NCI-H446 treated with DMSO at 0.1 percent for 48 hours (cell line): ENCODE measurements at regions not wholly inside any gene's neighbourhood (a gene's known extent, or its start where the extent isn't known, plus 50 kb on each side); places are given as distances from the start of the nearest gene placed in this dataset.
"Not testable (repeated sequence)": the region's sequence is repeated elsewhere in the genome, so short reads cannot be mapped to it uniquely, and the experiment has no call there.

Source experiments
- DNase-seq: peaks from one replicate; lab custom pipeline; 2025; lab: John Stamatoyannopoulos, UW

- not testable (repeated sequence) for DNase-seq
Observed at GRCh38 chr6:49097664-49098063, 365.4 kb downstream of the MMUT start.

- no peak for DNase-seq
Observed at GRCh38 chr6:49097116-49097515, 365.9 kb downstream of the MMUT start.

DNA sequence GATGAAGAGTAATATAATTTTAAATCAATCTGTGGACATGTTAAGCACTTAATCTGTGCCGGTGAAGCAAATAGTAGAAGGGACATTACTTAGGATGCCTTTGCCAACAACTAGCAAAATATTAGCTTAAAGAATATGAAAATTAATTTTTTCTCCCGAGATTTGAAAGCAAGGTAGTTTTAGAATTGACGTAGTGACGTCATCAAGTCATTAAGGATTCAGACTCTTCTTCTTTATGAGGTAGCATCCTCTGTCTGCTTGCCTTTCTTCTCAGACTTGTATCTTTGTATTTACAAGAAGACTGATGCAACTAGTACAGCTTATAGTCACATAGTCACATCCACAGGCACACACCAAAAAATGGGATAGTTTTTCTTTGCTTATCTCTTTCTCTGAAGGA lies 374.4 kb downstream of the MMUT start:
- DNase-seq, result no peak

GRCh38 chr6:49087369-49087768 lies 375.7 kb downstream of the MMUT start:
- DNase-seq, result peak; percentile 55

DNA sequence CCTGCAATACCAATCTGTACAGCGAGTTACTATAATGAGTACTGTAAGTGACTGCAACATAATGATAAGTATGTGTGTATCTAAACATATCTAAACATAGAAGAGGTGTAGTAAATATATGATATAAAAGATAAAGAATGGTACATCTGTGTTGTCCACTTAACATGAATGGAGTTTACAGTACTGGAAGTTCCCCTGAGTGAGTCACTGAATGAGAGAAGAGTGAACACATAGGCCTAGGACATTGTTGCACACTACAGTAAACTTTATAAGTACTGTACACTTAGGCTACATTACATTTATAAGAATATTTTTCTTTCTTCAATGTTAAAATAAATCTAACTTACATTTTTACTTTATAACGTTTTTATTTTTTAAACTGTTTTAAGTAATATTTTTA lies 380.4 kb downstream of the MMUT start:
- DNase-seq, result no peak

DNA sequence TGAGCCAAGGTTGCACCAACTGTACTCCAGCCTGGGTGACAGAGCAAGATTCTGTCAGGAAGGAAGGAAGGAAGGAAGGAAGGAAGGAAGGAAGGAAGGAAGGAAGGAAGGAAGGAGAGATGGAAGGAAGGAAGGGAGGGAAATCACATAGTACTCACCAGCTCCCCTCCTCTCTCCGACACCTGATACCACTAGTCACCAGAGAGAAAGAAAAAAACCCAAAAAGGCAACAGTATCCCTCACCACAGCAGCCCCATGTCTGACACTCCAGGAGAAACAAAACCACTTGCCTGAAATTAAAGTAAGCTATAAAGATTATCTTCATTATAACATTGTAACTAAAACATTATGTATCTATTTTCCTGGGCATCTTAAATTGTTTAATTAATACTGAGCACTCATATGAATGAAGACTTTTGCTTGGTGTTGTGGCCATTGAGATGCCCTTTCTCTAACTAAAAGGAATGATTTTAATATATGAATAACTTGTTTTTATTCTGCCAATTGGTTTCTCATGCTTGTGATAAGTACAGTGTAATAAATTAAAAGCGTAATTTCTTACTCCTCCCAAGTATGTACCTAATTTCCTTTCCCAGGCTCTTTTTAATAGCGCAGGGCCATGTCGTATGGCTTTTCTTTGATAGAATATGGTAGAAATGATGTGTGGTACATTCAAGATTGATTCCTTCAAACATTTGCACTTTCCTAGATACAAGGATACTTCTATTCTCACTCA lies 390.0 kb downstream of the MMUT start:
- no peak for DNase-seq

GRCh38 chr6:49072146-49072545 lies 390.9 kb downstream of the MMUT start:
- no peak for DNase-seq

GRCh38 chr6:49070411-49070810 lies 392.6 kb downstream of the MMUT start:
- no peak for DNase-seq

DNA sequence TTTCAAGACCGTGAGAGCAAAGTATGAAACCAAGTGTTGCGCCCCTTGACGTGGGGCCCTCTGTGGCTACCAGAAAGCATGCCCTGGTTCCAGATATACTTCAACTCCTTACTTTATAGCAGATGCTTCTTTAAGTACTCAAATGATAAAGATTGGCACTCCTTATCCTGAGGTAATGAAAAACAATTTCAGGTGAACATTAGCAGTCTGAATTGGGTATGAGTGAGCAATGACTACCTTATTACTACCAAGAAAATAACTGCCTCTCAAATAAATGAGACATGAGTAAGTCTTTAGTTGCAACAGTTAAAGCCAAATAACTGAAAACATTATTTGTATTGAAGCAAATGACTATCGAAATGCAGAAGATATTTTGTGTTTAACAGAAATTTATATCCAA lies 408.7 kb downstream of the MMUT start:
- DNase-seq, result no peak

DNA sequence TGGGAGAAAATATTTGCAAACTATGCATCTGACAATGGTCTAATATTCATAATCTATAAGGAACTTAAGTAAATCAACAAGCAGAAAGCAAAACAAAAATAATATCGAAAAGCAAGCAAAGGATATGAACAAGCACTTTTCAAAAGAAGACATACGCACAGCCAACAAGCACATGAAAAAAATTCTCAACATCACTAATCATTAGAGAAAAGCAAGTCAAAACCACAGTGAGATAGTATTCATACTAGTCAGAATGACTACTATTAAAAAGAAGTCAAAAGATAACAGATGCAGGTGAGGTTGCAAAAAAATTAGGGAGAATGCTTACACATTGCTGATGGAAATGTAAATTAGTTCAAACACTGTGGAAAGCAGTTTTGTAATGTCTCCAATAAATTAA lies 410.2 kb downstream of the MMUT start:
- DNase-seq, result no peak

DNA sequence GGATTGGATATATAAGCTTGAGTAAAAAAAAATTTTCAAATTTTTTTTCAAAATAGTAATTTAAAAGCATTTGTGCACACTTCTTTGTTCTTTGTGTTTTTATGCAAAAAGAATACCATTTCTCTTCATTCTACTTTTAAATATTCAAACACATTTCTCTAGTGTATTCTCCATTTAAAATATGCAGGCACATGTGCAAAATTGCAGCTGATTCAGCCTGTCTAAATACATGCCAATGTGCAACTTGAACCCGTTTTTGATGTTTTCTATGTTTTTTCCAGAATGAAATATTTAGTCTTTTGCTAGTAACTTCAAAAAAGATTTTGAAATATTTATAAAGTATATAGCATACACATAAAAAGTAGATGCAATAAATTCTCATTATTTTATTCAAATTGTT lies 411.8 kb downstream of the MMUT start:
- DNase-seq, result no peak

DNA sequence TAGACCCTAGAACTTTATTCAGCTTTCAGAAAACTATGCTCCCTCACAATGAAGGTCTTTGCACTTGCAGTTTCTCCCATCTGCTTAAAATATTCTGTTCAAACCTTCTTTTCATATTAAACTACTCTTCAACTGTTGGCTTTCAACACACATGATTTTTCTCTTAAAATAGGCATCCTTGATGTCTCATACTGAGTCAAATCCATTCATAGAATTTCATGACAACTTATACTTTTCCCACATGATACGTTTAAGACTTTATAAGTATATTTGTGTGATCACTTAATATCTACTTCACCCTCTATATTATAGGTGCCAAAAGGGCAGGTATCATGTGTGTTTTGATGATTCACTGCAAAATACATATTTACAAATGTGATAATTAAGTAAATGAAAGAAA lies 412.5 kb downstream of the MMUT start:
- no peak for DNase-seq

DNA sequence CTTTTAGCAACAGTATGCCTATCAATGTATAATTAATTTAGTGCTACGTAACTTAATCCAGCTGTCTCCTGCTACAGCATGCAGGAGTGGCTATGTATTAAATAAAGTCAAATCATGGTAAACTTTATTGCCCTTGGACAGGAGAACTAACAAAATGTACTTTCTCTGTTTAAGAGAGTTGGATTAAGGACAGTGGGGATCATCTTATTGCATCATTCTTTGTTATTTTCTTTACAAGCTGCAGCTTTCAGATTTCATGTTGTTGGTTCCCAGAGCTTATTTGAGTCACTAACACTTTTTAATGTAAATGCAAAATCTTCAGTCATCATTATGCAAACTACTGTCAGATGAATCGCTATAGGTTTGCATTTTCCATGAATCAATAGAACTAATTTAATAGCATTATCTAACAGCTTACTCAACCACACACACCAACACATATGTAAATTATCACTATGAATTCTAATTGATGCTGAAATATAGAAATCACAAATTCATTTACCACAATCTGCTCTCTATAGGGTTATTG lies 424.7 kb downstream of the MMUT start:
- DNase-seq, result no peak

GRCh38 chr6:49030251-49031020 lies 432.6 kb downstream of the MMUT start:
- no peak for DNase-seq

DNA sequence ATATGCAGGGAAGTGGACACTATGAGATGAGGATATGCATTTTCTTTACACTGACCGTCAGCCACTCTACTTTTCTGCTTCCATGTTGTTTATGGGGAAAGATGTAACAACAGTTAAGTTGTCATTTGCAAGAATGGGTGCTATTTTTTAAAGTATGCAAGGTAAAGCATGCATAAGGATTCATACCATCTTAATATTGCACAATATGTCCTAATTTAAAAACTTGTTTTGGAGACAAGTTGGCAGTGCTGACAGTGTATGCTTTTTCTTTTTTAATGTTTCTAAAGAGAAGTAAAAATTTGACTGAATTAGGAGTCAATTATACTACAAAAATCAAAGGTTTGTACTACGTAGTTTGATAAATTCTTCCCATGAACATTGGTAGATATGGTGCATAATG lies 435.4 kb downstream of the MMUT start:
- DNase-seq, result no peak

- DNase-seq, result no peak
Observed at GRCh38 chr6:49025273-49026240, 437.5 kb downstream of the MMUT start.

DNA sequence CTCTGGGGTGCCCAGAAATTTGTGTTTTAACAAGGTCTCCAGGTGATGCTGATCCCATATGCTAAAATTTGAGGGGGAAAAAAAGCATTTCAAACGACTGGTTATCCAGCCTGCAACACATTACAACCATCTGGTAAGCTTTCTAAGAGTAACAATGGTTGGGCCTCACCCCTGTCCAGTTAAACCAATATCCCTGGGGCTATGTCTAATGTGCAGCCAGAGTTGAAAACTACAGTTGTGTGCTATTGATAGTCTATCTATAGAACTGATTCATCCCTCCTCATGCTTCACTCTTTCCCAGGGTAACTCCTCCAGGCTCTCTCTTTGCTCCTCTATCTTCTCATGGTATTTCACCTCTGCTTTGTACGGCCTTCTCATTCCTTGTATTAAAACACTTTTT lies 458.3 kb downstream of the MMUT start:
- DNase-seq, result no peak

DNA sequence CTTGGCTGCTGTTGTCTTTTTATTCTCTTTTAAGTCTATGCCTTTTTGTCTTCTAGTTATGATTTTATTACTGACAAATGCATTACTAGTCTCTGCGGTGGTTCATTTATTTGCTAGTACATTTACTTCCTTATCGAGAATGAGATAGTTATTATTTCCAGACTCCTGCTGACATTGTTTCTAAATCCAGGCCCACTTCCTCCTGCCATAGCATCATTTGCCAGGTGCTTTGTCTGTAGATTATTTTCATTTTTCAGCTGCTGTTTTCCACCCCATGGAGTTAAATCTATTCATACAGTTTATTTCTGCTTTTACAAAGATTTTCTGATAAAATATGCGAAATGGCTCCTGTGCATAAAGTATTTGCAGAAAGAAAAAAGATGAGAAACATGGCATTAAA lies 459.7 kb downstream of the MMUT start:
- no peak for DNase-seq

- DNase-seq, result peak; percentile 95
Observed at GRCh38 chr6:49001856-49002541, 461.1 kb downstream of the MMUT start.

- no peak for DNase-seq
Observed at GRCh38 chr6:48998574-48998973, 464.5 kb downstream of the MMUT start.

- DNase-seq, result no peak
Observed at GRCh38 chr6:48996461-48997119, 466.5 kb downstream of the MMUT start.
